ENCODE measurements at regions not wholly inside any gene's neighbourhood (a gene's known extent, or its start where the extent isn't known, plus 50 kb on each side); places are given as distances from the start of the nearest gene placed in this dataset.

- no peak overlapping the region for H3K4me3 ChIP-seq (ENCODE audit: low read length)
- no peak overlapping the region for H3K9ac ChIP-seq (ENCODE audit: low read length)
- no peak overlapping the region for H2AFZ ChIP-seq (ENCODE audit: low read length)
- DNase-seq = no peak
- H3K4me2 ChIP-seq (ENCODE audit: low read depth, low read length, poor library complexity, severe bottlenecking) = no peak overlapping the region
- no peaks in the 10 kb centered on the region for H3K9me2 ChIP-seq (replicated peaks; ENCODE audit: insufficient read depth, low read length)
- H3K4me1 ChIP-seq (ENCODE audit: low read length) = no peaks in the 10 kb centered on the region
- no peaks in the 10 kb centered on the region for H3K36me3 ChIP-seq (ENCODE audit: insufficient read depth, low read length)
- no peaks in the 10 kb centered on the region for H3K9me3 ChIP-seq (ENCODE audit: low read length)
- no peaks in the 10 kb centered on the region for H3K79me2 ChIP-seq (ENCODE audit: low read length)
- no peaks in the 10 kb centered on the region for H3K27me3 ChIP-seq (ENCODE audit: low read length)
- no peaks in the 10 kb centered on the region for H4K20me1 ChIP-seq (ENCODE audit: insufficient read depth, low read depth, low read length)
- no peak overlapping the region for H3K27ac ChIP-seq (ENCODE audit: low read length)
These were observed 459.0 kb downstream of the XYLT1 start for GRCh38 chr16:17011712-17012111.

GRCh38 chr16:17013038-17013437 lies 457.7 kb downstream of the XYLT1 start:
- no peak for DNase-seq
- no peaks in the 10 kb centered on the region for H3K79me2 ChIP-seq (ENCODE audit: low read length)
- no peaks in the 10 kb centered on the region for H3K27me3 ChIP-seq (ENCODE audit: low read length)
- H3K9me2 ChIP-seq (replicated peaks; ENCODE audit: insufficient read depth, low read length) = no peaks in the 10 kb centered on the region
- no peak overlapping the region for H2AFZ ChIP-seq (ENCODE audit: low read length)
- no peak overlapping the region for H3K4me3 ChIP-seq (ENCODE audit: low read length)
- H3K4me1 ChIP-seq (ENCODE audit: low read length) = no peaks in the 10 kb centered on the region
- no peak overlapping the region for H3K27ac ChIP-seq (ENCODE audit: low read length)
- no peaks in the 10 kb centered on the region for H4K20me1 ChIP-seq (ENCODE audit: insufficient read depth, low read depth, low read length)
- H3K4me2 ChIP-seq (ENCODE audit: low read depth, low read length, poor library complexity, severe bottlenecking) = no peak overlapping the region
- H3K36me3 ChIP-seq (ENCODE audit: insufficient read depth, low read length) = no peaks in the 10 kb centered on the region
- H3K9ac ChIP-seq (ENCODE audit: low read length) = no peak overlapping the region
- no peaks in the 10 kb centered on the region for H3K9me3 ChIP-seq (ENCODE audit: low read length)

GRCh38 chr16:17014484-17015121 lies 456.2 kb downstream of the XYLT1 start:
- Histone ChIP-seq H3K9me2 (replicated peaks; ENCODE audit: insufficient read depth, low read length) (no peaks in the 10 kb centered on the region), H2AFZ (ENCODE audit: low read length) (no peak overlapping the region), H3K9ac (ENCODE audit: low read length) (no peak overlapping the region), H3K36me3 (ENCODE audit: insufficient read depth, low read length) (no peaks in the 10 kb centered on the region), H3K4me3 (ENCODE audit: low read length) (no peak overlapping the region), H3K9me3 (ENCODE audit: low read length) (no peaks in the 10 kb centered on the region), H4K20me1 (ENCODE audit: insufficient read depth, low read depth, low read length) (no peaks in the 10 kb centered on the region), H3K4me1 (ENCODE audit: low read length) (no peaks in the 10 kb centered on the region), H3K27ac (ENCODE audit: low read length) (no peak overlapping the region), H3K4me2 (ENCODE audit: low read depth, low read length, poor library complexity, severe bottlenecking) (no peak overlapping the region), H3K27me3 (ENCODE audit: low read length) (no peaks in the 10 kb centered on the region), H3K79me2 (ENCODE audit: low read length) (no peaks in the 10 kb centered on the region)
- DNase-seq = no peak

- Histone ChIP-seq H3K9me2 (replicated peaks; ENCODE audit: insufficient read depth, low read length) (no peaks in the 10 kb centered on the region), H3K79me2 (ENCODE audit: low read length) (no peaks in the 10 kb centered on the region), H3K4me1 (ENCODE audit: low read length) (no peaks in the 10 kb centered on the region), H3K4me2 (ENCODE audit: low read depth, low read length, poor library complexity, severe bottlenecking) (no peak overlapping the region), H4K20me1 (ENCODE audit: insufficient read depth, low read depth, low read length) (no peaks in the 10 kb centered on the region), H2AFZ (ENCODE audit: low read length) (no peak overlapping the region), H3K27me3 (ENCODE audit: low read length) (no peaks in the 10 kb centered on the region), H3K36me3 (ENCODE audit: insufficient read depth, low read length) (no peaks in the 10 kb centered on the region), H3K9ac (ENCODE audit: low read length) (no peak overlapping the region), H3K27ac (ENCODE audit: low read length) (no peak overlapping the region), H3K4me3 (ENCODE audit: low read length) (no peak overlapping the region), H3K9me3 (ENCODE audit: low read length) (no peaks in the 10 kb centered on the region)
- no peak for DNase-seq
These were observed 455.1 kb downstream of the XYLT1 start for GRCh38 chr16:17015702-17016101.

- DNase-seq = no peak
- Histone ChIP-seq H3K36me3 (ENCODE audit: insufficient read depth, low read length) (no peaks in the 10 kb centered on the region), H3K4me3 (ENCODE audit: low read length) (no peak overlapping the region), H3K79me2 (ENCODE audit: low read length) (no peaks in the 10 kb centered on the region), H3K27me3 (ENCODE audit: low read length) (no peaks in the 10 kb centered on the region), H3K9ac (ENCODE audit: low read length) (no peak overlapping the region), H3K27ac (ENCODE audit: low read length) (no peak overlapping the region), H4K20me1 (ENCODE audit: insufficient read depth, low read depth, low read length) (no peaks in the 10 kb centered on the region), H2AFZ (ENCODE audit: low read length) (no peak overlapping the region), H3K4me2 (ENCODE audit: low read depth, low read length, poor library complexity, severe bottlenecking) (no peak overlapping the region), H3K4me1 (ENCODE audit: low read length) (no peaks in the 10 kb centered on the region), H3K9me3 (ENCODE audit: low read length) (no peaks in the 10 kb centered on the region), H3K9me2 (replicated peaks; ENCODE audit: insufficient read depth, low read length) (no peaks in the 10 kb centered on the region)
These were observed 453.3 kb downstream of the XYLT1 start for GRCh38 chr16:17017442-17017841.

- Histone ChIP-seq H3K79me2 (ENCODE audit: low read length) (no peaks in the 10 kb centered on the region), H4K20me1 (ENCODE audit: insufficient read depth, low read depth, low read length) (no peaks in the 10 kb centered on the region), H3K9ac (ENCODE audit: low read length) (no peak overlapping the region), H2AFZ (ENCODE audit: low read length) (no peak overlapping the region), H3K36me3 (ENCODE audit: insufficient read depth, low read length) (no peaks in the 10 kb centered on the region), H3K27me3 (ENCODE audit: low read length) (no peaks in the 10 kb centered on the region), H3K4me1 (ENCODE audit: low read length) (no peaks in the 10 kb centered on the region), H3K9me3 (ENCODE audit: low read length) (no peaks in the 10 kb centered on the region), H3K27ac (ENCODE audit: low read length) (no peak overlapping the region), H3K9me2 (replicated peaks; ENCODE audit: insufficient read depth, low read length) (no peaks in the 10 kb centered on the region), H3K4me3 (ENCODE audit: low read length) (no peak overlapping the region), H3K4me2 (ENCODE audit: low read depth, low read length, poor library complexity, severe bottlenecking) (no peak overlapping the region)
- no peak for DNase-seq
These were observed 452.2 kb downstream of the XYLT1 start for GRCh38 chr16:17018585-17018939.

GRCh38 chr16:17019366-17019765 lies 451.4 kb downstream of the XYLT1 start:
- Histone ChIP-seq H3K9me3 (ENCODE audit: low read length) (no peaks in the 10 kb centered on the region), H3K36me3 (ENCODE audit: insufficient read depth, low read length) (no peaks in the 10 kb centered on the region), H3K4me3 (ENCODE audit: low read length) (no peak overlapping the region), H3K27ac (ENCODE audit: low read length) (no peak overlapping the region), H3K27me3 (ENCODE audit: low read length) (no peaks in the 10 kb centered on the region), H4K20me1 (ENCODE audit: insufficient read depth, low read depth, low read length) (no peaks in the 10 kb centered on the region), H3K9ac (ENCODE audit: low read length) (no peak overlapping the region), H3K4me1 (ENCODE audit: low read length) (no peaks in the 10 kb centered on the region), H2AFZ (ENCODE audit: low read length) (no peak overlapping the region), H3K79me2 (ENCODE audit: low read length) (no peaks in the 10 kb centered on the region), H3K9me2 (replicated peaks; ENCODE audit: insufficient read depth, low read length) (no peaks in the 10 kb centered on the region), H3K4me2 (ENCODE audit: low read depth, low read length, poor library complexity, severe bottlenecking) (no peak overlapping the region)
- DNase-seq = no peak

GRCh38 chr16:17023606-17024005 lies 447.2 kb downstream of the XYLT1 start:
- Histone ChIP-seq H3K9ac (ENCODE audit: low read length) (no peak overlapping the region), H3K9me2 (replicated peaks; ENCODE audit: insufficient read depth, low read length) (no peaks in the 10 kb centered on the region), H3K9me3 (ENCODE audit: low read length) (no peaks in the 10 kb centered on the region), H2AFZ (ENCODE audit: low read length) (no peak overlapping the region), H3K36me3 (ENCODE audit: insufficient read depth, low read length) (no peaks in the 10 kb centered on the region), H3K79me2 (ENCODE audit: low read length) (no peaks in the 10 kb centered on the region), H3K27me3 (ENCODE audit: low read length) (no peaks in the 10 kb centered on the region; the same call in 1 of the 2 replicates), H4K20me1 (ENCODE audit: insufficient read depth, low read depth, low read length) (no peaks in the 10 kb centered on the region), H3K4me3 (ENCODE audit: low read length) (no peak overlapping the region), H3K4me2 (ENCODE audit: low read depth, low read length, poor library complexity, severe bottlenecking) (no peak overlapping the region), H3K4me1 (ENCODE audit: low read length) (no peaks in the 10 kb centered on the region), H3K27ac (ENCODE audit: low read length) (no peak overlapping the region)
- no peak for DNase-seq

- Histone ChIP-seq H3K4me1 (ENCODE audit: low read length) (no peaks in the 10 kb centered on the region), H2AFZ (ENCODE audit: low read length) (no peak overlapping the region), H3K9me2 (replicated peaks; ENCODE audit: insufficient read depth, low read length) (no peaks in the 10 kb centered on the region), H3K79me2 (ENCODE audit: low read length) (no peaks in the 10 kb centered on the region), H3K27ac (ENCODE audit: low read length) (no peak overlapping the region), H3K9me3 (ENCODE audit: low read length) (no peaks in the 10 kb centered on the region), H4K20me1 (ENCODE audit: insufficient read depth, low read depth, low read length) (no peaks in the 10 kb centered on the region), H3K9ac (ENCODE audit: low read length) (no peak overlapping the region), H3K4me3 (ENCODE audit: low read length) (no peak overlapping the region), H3K27me3 (ENCODE audit: low read length) (no peaks in the 10 kb centered on the region; the same call in 1 of the 2 replicates), H3K36me3 (ENCODE audit: insufficient read depth, low read length) (no peaks in the 10 kb centered on the region), H3K4me2 (ENCODE audit: low read depth, low read length, poor library complexity, severe bottlenecking) (no peak overlapping the region)
- no peak for DNase-seq
These were observed 446.2 kb downstream of the XYLT1 start for GRCh38 chr16:17024514-17024913.

Measured in Karpas-422 (cell line).